ENCODE measurements at regions not wholly inside any gene's neighbourhood (a gene's known extent, or its start where the extent isn't known, plus 50 kb on each side); places are given as distances from the start of the nearest gene placed in this dataset.

- H3K9me3 ChIP-seq: no peaks in the 10 kb centered on the region
- H3K27ac ChIP-seq: no peak overlapping the region
- no peak overlapping the region for H3K4me3 ChIP-seq (ENCODE audit: low read depth in 1 of 2, low read length in 1 of 2)
- no peaks in the 10 kb centered on the region for H3K27me3 ChIP-seq
- no peaks in the 10 kb centered on the region for H3K4me1 ChIP-seq (ENCODE audit: control insufficient read depth in 1 of 2, insufficient read depth in 1 of 2, low read depth in 1 of 2, low read length in 1 of 2)
- no peaks in the 10 kb centered on the region for H3K36me3 ChIP-seq
- no peak for TF ChIP-seq CTCF (IDR thresholded peaks at IDR 0.05)
These were observed 475.7 kb upstream of the PKDCC start for GRCh38 chr2:41572154-41572553.

GRCh38 chr2:41576423-41576822 lies 471.4 kb upstream of the PKDCC start:
- no peaks in the 10 kb centered on the region for H3K9me3 ChIP-seq

GRCh38 chr2:41579806-41580205 lies 468.0 kb upstream of the PKDCC start:
- Histone ChIP-seq H3K27ac (no peak overlapping the region), H3K27me3 (no peaks in the 10 kb centered on the region), H3K4me3 (ENCODE audit: low read depth in 1 of 2, low read length in 1 of 2) (no peak overlapping the region), H3K4me1 (ENCODE audit: control insufficient read depth in 1 of 2, insufficient read depth in 1 of 2, low read depth in 1 of 2, low read length in 1 of 2) (no peaks in the 10 kb centered on the region), H3K9me3 (no peaks in the 10 kb centered on the region), H3K36me3 (no peaks in the 10 kb centered on the region)
- TF ChIP-seq CTCF (IDR thresholded peaks at IDR 0.05): no peak

More at GRCh38 chr2:41576423-41576822, 471.4 kb upstream of the PKDCC start:
- no peaks in the 10 kb centered on the region for H3K36me3 ChIP-seq
- H3K4me3 ChIP-seq (ENCODE audit: low read depth in 1 of 2, low read length in 1 of 2): no peak overlapping the region
- H3K4me1 ChIP-seq (ENCODE audit: control insufficient read depth in 1 of 2, insufficient read depth in 1 of 2, low read depth in 1 of 2, low read length in 1 of 2): no peaks in the 10 kb centered on the region
- no peaks in the 10 kb centered on the region for H3K27me3 ChIP-seq
- no peak overlapping the region for H3K27ac ChIP-seq
- no peak for TF ChIP-seq CTCF (IDR thresholded peaks at IDR 0.05)

GRCh38 chr2:41580806-41581205 lies 467.0 kb upstream of the PKDCC start:
- H3K4me1 ChIP-seq (ENCODE audit: control insufficient read depth in 1 of 2, insufficient read depth in 1 of 2, low read depth in 1 of 2, low read length in 1 of 2): no peaks in the 10 kb centered on the region
- no peaks in the 10 kb centered on the region for H3K27me3 ChIP-seq
- no peak overlapping the region for H3K4me3 ChIP-seq (ENCODE audit: low read depth in 1 of 2, low read length in 1 of 2)
- no peaks in the 10 kb centered on the region for H3K9me3 ChIP-seq
- no peaks in the 10 kb centered on the region for H3K36me3 ChIP-seq
- H3K27ac ChIP-seq: no peak overlapping the region
- TF ChIP-seq CTCF (IDR thresholded peaks at IDR 0.05): no peak

- no peaks in the 10 kb centered on the region for H3K9me3 ChIP-seq
- no peak for TF ChIP-seq CTCF (IDR thresholded peaks at IDR 0.05)
- H3K4me3 ChIP-seq (ENCODE audit: low read depth in 1 of 2, low read length in 1 of 2): no peak overlapping the region
- H3K36me3 ChIP-seq: no peaks in the 10 kb centered on the region
- H3K4me1 ChIP-seq (ENCODE audit: control insufficient read depth in 1 of 2, insufficient read depth in 1 of 2, low read depth in 1 of 2, low read length in 1 of 2): no peaks in the 10 kb centered on the region
- H3K27ac ChIP-seq: no peak overlapping the region
- H3K27me3 ChIP-seq: no peaks in the 10 kb centered on the region
These were observed 452.6 kb upstream of the PKDCC start for GRCh38 chr2:41595240-41595639.

GRCh38 chr2:41597680-41598079 lies 450.1 kb upstream of the PKDCC start:
- Histone ChIP-seq H3K9me3 (no peaks in the 10 kb centered on the region), H3K27me3 (no peaks in the 10 kb centered on the region), H3K4me3 (ENCODE audit: low read depth in 1 of 2, low read length in 1 of 2) (no peak overlapping the region), H3K27ac (no peak overlapping the region), H3K4me1 (ENCODE audit: control insufficient read depth in 1 of 2, insufficient read depth in 1 of 2, low read depth in 1 of 2, low read length in 1 of 2) (no peaks in the 10 kb centered on the region), H3K36me3 (no peaks in the 10 kb centered on the region)
- no peak for TF ChIP-seq CTCF (IDR thresholded peaks at IDR 0.05)
